ENCODE measurements at regions not wholly inside any gene's neighbourhood (a gene's known extent, or its start where the extent isn't known, plus 50 kb on each side); places are given as distances from the start of the nearest gene placed in this dataset.

DNA sequence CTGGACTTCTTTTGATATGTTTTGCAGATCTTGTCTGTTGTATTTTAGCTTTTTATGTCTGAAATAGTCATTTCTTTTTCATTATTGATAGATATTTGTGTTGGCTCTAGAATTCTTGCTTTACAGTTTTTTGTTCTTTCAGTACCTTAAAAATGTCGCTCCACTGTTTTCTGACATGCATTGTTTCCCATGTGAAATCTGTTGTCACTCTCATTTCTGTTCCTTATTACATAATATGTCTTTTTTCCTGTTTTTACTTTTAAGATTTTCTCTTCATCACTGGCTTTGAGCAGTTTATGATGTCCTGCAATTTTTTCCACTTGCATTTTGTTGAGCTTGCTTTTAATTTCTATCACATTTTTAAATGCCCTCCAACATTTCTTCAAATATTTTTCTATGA lies 270.4 kb upstream of the TARS1 start:
- TF ChIP-seq, protein P1, sequence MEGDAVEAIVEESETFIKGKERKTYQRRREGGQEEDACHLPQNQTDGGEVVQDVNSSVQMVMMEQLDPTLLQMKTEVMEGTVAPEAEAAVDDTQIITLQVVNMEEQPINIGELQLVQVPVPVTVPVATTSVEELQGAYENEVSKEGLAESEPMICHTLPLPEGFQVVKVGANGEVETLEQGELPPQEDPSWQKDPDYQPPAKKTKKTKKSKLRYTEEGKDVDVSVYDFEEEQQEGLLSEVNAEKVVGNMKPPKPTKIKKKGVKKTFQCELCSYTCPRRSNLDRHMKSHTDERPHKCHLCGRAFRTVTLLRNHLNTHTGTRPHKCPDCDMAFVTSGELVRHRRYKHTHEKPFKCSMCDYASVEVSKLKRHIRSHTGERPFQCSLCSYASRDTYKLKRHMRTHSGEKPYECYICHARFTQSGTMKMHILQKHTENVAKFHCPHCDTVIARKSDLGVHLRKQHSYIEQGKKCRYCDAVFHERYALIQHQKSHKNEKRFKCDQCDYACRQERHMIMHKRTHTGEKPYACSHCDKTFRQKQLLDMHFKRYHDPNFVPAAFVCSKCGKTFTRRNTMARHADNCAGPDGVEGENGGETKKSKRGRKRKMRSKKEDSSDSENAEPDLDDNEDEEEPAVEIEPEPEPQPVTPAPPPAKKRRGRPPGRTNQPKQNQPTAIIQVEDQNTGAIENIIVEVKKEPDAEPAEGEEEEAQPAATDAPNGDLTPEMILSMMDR (IDR thresholded peaks at IDR 0.05; ENCODE audit: borderline replicate concordance, insufficient read depth, low read depth, low read length), result no peak
- no peak overlapping the region for H3K4me3 ChIP-seq (ENCODE audit: low read depth, low read length)

DNA sequence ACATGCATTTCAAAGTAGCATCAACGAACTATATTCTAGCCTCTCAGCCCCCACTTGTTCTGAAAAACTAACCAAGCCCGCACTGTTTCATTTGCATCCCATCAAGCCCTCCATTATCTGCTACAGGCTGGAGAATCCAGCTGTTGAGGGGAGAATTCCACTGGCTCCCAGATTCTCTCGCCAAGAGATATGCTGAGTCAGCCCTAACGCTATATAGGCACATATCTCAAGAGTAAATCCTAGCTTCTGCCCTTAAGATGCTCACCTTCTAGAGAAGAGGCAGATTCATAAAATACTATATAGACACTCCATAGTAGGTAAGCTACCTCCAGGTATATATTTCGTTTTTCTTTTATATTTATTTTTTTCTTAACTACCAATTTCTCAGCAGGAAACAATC lies 266.4 kb upstream of the TARS1 start:
- TF ChIP-seq, protein P1 (IDR thresholded peaks at IDR 0.05; ENCODE audit: borderline replicate concordance, insufficient read depth, low read depth, low read length), result no peak
- no peak overlapping the region for H3K4me3 ChIP-seq (ENCODE audit: low read depth, low read length)

DNA sequence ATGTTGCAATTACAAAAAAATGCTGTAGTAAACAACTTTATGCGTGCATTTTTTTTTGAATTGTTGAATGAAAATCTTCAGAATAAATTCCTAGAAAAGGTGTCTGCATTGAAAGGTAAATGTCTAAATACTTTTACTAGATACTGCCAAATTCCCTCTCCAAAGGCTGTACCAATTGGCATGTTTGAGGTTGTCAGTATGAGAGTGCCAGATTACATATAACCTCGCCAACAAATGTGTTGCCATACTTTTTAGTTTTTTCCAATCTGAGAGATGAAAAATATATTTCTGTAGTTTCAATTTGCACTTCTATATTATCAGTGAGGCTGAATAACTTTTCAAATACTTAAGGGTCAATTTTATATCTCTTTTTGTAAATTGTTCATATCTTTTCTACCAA lies 261.5 kb upstream of the TARS1 start:
- H3K4me3 ChIP-seq (ENCODE audit: low read depth, low read length), result no peak overlapping the region
- TF ChIP-seq, protein P1 (IDR thresholded peaks at IDR 0.05; ENCODE audit: borderline replicate concordance, insufficient read depth, low read depth, low read length), result no peak

DNA sequence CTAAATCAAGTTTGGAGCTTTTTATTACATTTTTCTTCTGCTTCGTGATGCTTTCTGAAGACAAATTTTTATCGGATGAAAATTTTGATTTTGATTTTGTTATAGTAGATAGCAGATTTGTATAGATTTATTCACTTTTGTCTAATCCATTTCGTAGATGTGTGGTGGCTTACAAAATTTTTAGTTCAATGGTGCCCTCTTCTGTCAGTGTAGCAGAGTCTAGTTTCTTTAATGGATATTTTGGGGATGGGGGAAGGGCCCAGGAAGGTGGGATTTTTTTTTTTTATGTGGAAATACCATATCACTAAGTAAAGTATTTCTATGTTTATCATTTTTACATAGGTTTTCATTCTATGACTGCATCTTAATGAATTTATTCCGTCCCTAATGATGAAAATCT lies 259.9 kb upstream of the TARS1 start:
- no peak overlapping the region for H3K4me3 ChIP-seq (ENCODE audit: low read depth, low read length)
- TF ChIP-seq, protein P1 (IDR thresholded peaks at IDR 0.05; ENCODE audit: borderline replicate concordance, insufficient read depth, low read depth, low read length), result no peak

DNA sequence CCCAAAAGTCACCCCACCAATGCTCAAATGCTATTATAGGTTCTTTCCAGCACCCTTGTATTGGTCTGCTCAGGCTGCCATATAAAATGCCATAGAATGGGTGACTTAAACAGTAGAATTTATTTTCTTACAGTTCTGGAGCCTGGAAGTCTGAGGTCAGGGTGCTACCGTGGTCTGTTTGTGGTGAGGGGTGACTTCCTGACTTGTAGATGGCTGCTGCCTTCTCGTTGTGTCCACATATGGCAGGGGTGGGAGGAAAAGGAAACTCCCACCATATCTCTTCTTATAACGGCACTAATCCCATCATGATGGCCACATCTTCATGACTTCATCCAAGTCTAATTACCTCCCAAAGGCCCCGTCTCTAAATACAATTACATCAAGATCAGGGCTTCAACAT lies 257.8 kb upstream of the TARS1 start:
- no peak overlapping the region for H3K4me3 ChIP-seq (ENCODE audit: low read depth, low read length)
- TF ChIP-seq, protein P1 (IDR thresholded peaks at IDR 0.05; ENCODE audit: borderline replicate concordance, insufficient read depth, low read depth, low read length), result no peak

DNA sequence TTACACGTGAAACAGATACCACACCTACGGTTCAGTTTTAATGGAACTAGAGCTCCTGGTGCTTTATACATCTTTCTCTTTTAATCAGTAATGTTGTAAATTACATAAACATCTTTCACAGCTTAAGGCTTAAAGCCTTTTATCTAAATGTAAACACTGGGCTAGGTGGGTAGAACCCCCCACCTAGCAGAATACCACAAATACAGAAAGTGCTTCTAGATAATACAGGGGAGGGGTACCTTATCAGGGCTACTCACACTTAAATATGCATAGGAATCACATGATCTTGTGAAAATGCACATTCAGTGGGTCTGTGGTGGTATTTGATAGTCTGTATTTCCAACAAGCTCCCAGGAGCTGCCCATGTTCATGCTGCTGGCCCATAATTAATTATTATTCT lies 256.4 kb upstream of the TARS1 start:
- TF ChIP-seq, protein P1 (IDR thresholded peaks at IDR 0.05; ENCODE audit: borderline replicate concordance, insufficient read depth, low read depth, low read length), result no peak
- H3K4me3 ChIP-seq (ENCODE audit: low read depth, low read length), result no peak overlapping the region

DNA sequence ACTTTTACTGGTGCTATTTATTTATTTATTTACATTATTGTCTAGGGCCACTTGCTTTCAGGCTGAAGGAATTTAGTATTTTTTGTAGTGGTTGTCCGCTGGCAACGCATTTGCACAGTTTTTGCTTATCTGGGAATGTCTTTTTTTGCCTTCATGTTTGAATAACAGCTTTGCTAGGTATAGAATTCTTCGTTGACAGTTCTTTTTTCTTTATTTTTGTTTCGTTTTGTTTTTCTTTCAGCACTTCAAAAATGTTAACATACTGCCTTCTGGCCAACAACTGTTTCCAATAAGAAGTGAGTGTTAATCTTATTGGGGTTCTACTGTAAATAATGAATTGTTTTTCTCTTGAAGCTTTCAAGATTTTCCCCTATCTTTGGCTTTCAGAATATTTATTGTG lies 252.7 kb upstream of the TARS1 start:
- TF ChIP-seq, protein P1 (IDR thresholded peaks at IDR 0.05; ENCODE audit: borderline replicate concordance, insufficient read depth, low read depth, low read length), result no peak
- no peak overlapping the region for H3K4me3 ChIP-seq (ENCODE audit: low read depth, low read length)
